HL-60 (cell line): ENCODE measurements at regions not wholly inside any gene's neighbourhood (a gene's known extent, or its start where the extent isn't known, plus 50 kb on each side); places are given as distances from the start of the nearest gene placed in this dataset.
"Not testable (repeated sequence)": the region's sequence is repeated elsewhere in the genome, so short reads cannot be mapped to it uniquely, and the experiment has no call there.

Experiments used
- DNase-seq, 2 experiments: peaks; one replicate each; pipeline ENCODE4 v3.0.0-alpha.2; 2010 to 2020; ENCODE audit warnings: low read depth in 1 of 2, low spot score in 1 of 2
- H3K27ac ChIP-seq: fragments of 250-450 bp; sonication (Bioruptor Pico); replicated peaks from 2 replicates; pipeline ENCODE4 v1.5.1; 2020; ENCODE audit warnings: mild to moderate bottlenecking, moderate library complexity
- H3K27me3 ChIP-seq: fragments of 250-450 bp; sonication (Bioruptor Pico); 2 replicates; pipeline ENCODE4 v1.5.1; 2021; ENCODE audit warnings: mild to moderate bottlenecking, moderate library complexity; ENCODE audit not compliant: insufficient read depth, poor library complexity, severe bottlenecking
- H3K4me3 ChIP-seq: replicated peaks from 2 replicates; pipeline ENCODE4 v1.5.1; 2011; ENCODE audit warnings: mild to moderate bottlenecking, control low read depth, low read length; ENCODE audit not compliant: insufficient read depth
- GABPA ChIP-seq: IDR thresholded peaks from 2 replicates; pipeline ENCODE4 v1.6.1; 2012; ENCODE audit warnings: low read depth
- POLR2AphosphoS5 ChIP-seq: IDR thresholded peaks from 2 replicates; pipeline ENCODE4 v1.6.1; 2012; ENCODE audit warnings: low read depth
- SPI1 ChIP-seq: IDR thresholded peaks from 2 replicates; pipeline ENCODE4 v1.6.1; 2012; ENCODE audit warnings: low read depth, mild to moderate bottlenecking, borderline replicate concordance
- TF ChIP-seq, protein P1 (sequence below): IDR thresholded peaks from one replicate; pipeline ENCODE4 v1.5.1; 2011; ENCODE audit warnings: low read length, control low read depth, inconsistent platforms; ENCODE audit not compliant: insufficient read depth
- TF ChIP-seq, protein P2 (sequence below): IDR thresholded peaks from 2 replicates; pipeline ENCODE4 v1.6.1; 2012; ENCODE audit warnings: low read depth; ENCODE audit not compliant: insufficient replicate concordance

GRCh38 chr14:78043349-78043748 is 126.8 kb upstream of the NRXN3 start:
- H3K4me3 ChIP-seq: no peak overlapping the region
- H3K27me3 ChIP-seq: no peaks in the 10 kb centered on the region
- no peak for DNase-seq
- TF ChIP-seq GABPA (no peak), SPI1 (no peak), POLR2AphosphoS5 (no peak)
- TF ChIP-seq, protein P1, sequence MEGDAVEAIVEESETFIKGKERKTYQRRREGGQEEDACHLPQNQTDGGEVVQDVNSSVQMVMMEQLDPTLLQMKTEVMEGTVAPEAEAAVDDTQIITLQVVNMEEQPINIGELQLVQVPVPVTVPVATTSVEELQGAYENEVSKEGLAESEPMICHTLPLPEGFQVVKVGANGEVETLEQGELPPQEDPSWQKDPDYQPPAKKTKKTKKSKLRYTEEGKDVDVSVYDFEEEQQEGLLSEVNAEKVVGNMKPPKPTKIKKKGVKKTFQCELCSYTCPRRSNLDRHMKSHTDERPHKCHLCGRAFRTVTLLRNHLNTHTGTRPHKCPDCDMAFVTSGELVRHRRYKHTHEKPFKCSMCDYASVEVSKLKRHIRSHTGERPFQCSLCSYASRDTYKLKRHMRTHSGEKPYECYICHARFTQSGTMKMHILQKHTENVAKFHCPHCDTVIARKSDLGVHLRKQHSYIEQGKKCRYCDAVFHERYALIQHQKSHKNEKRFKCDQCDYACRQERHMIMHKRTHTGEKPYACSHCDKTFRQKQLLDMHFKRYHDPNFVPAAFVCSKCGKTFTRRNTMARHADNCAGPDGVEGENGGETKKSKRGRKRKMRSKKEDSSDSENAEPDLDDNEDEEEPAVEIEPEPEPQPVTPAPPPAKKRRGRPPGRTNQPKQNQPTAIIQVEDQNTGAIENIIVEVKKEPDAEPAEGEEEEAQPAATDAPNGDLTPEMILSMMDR: no peak
- TF ChIP-seq, protein P2, sequence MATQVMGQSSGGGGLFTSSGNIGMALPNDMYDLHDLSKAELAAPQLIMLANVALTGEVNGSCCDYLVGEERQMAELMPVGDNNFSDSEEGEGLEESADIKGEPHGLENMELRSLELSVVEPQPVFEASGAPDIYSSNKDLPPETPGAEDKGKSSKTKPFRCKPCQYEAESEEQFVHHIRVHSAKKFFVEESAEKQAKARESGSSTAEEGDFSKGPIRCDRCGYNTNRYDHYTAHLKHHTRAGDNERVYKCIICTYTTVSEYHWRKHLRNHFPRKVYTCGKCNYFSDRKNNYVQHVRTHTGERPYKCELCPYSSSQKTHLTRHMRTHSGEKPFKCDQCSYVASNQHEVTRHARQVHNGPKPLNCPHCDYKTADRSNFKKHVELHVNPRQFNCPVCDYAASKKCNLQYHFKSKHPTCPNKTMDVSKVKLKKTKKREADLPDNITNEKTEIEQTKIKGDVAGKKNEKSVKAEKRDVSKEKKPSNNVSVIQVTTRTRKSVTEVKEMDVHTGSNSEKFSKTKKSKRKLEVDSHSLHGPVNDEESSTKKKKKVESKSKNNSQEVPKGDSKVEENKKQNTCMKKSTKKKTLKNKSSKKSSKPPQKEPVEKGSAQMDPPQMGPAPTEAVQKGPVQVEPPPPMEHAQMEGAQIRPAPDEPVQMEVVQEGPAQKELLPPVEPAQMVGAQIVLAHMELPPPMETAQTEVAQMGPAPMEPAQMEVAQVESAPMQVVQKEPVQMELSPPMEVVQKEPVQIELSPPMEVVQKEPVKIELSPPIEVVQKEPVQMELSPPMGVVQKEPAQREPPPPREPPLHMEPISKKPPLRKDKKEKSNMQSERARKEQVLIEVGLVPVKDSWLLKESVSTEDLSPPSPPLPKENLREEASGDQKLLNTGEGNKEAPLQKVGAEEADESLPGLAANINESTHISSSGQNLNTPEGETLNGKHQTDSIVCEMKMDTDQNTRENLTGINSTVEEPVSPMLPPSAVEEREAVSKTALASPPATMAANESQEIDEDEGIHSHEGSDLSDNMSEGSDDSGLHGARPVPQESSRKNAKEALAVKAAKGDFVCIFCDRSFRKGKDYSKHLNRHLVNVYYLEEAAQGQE: no peak
- no peak overlapping the region for H3K27ac ChIP-seq

DNA sequence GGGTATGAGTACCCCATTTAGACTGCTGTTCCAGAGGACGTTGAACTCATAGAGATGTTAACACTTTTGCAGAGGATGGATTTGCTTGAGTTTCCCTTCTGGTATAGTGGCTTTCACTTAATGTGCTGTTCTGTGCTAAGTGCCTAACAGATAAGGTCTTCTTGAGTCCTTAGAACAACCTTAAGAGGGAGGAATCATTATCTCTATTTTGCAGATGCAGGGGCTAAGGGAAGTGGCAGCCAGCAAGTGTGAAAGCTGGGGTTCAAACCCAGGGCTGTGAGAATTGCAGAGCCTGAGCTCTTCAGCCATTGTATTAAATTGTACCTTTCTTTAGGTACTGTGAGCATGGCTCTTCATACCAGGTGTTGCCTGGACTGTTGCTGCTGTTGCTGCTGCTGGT is 122.1 kb upstream of the NRXN3 start:
- no peak for DNase-seq
- TF ChIP-seq, protein P2: no peak
- TF ChIP-seq POLR2AphosphoS5 (no peak), GABPA (no peak), SPI1 (no peak)
- TF ChIP-seq, protein P1: no peak
- no peak overlapping the region for H3K4me3 ChIP-seq

GRCh38 chr14:78056890-78057289 is 113.3 kb upstream of the NRXN3 start:
- not testable (repeated sequence) for DNase-seq, H3K27me3 ChIP-seq, H3K27ac ChIP-seq, H3K4me3 ChIP-seq

More for the DNA sequence above, 122.1 kb upstream of the NRXN3 start:
- Histone ChIP-seq H3K27ac (no peak overlapping the region), H3K27me3 (no peaks in the 10 kb centered on the region)

GRCh38 chr14:78070344-78070743 is 99.8 kb upstream of the NRXN3 start:
- Histone ChIP-seq H3K4me3 (no peak overlapping the region), H3K27me3 (no peaks in the 10 kb centered on the region), H3K27ac (no peak overlapping the region)
- TF ChIP-seq, protein P1: no peak
- TF ChIP-seq, protein P2: no peak
- TF ChIP-seq GABPA: no peak
- no peak for TF ChIP-seq POLR2AphosphoS5
- no peak for TF ChIP-seq SPI1
- DNase-seq: no peak
